SK-N-SH treated with all-trans-retinoic acid at 6 μM for 48 hours (cell line): ENCODE measurements at regions not wholly inside any gene's neighbourhood (a gene's known extent, or its start where the extent isn't known, plus 50 kb on each side); places are given as distances from the start of the nearest gene placed in this dataset.

ENCODE experiments used
- GLIS3 ChIP-seq: fragments of 250-450 bp; sonication (Bioruptor Pico); IDR thresholded peaks from 2 replicates; pipeline ENCODE4 v1.5.0; 2020; ENCODE audit warnings: mild to moderate bottlenecking, moderate library complexity
- OSR1 ChIP-seq: fragments of 250-450 bp; sonication (Bioruptor Pico); IDR thresholded peaks from 2 replicates; pipeline ENCODE4 v1.8.0; 2022; ENCODE audit warnings: moderate library complexity, mild to moderate bottlenecking, inconsistent platforms
- PATZ1 ChIP-seq: fragments of 250-450 bp; sonication (Bioruptor Pico); IDR thresholded peaks from 2 replicates; pipeline ENCODE4 v1.8.0; 2020; ENCODE audit warnings: mild to moderate bottlenecking, moderate library complexity, borderline replicate concordance
- PPARA ChIP-seq: fragments of 250-450 bp; sonication (Bioruptor Pico); IDR thresholded peaks from 2 replicates; pipeline ENCODE4 v1.5.0; 2020; ENCODE audit warnings: mild to moderate bottlenecking, borderline replicate concordance
- RARB ChIP-seq: fragments of 250-450 bp; sonication (Bioruptor Pico); IDR thresholded peaks from 2 replicates; pipeline ENCODE4 v1.8.0; 2021; ENCODE audit warnings: mild to moderate bottlenecking, moderate library complexity
- TCF4 ChIP-seq: fragments of 250-450 bp; sonication (Bioruptor Pico); IDR thresholded peaks from 2 replicates; pipeline ENCODE4 v1.8.0; 2021; ENCODE audit warnings: mild to moderate bottlenecking, moderate library complexity, borderline replicate concordance
- ZFP3 ChIP-seq: fragments of 250-450 bp; sonication (Bioruptor Pico); IDR thresholded peaks from 2 replicates; pipeline ENCODE4 v1.5.0; 2020; ENCODE audit warnings: mild to moderate bottlenecking, moderate library complexity
- ZFP30 ChIP-seq: fragments of 450-650 bp; formaldehyde crosslinking; IDR thresholded peaks from 2 replicates; pipeline ENCODE4 v1.5.0; 2022; ENCODE audit warnings: mild to moderate bottlenecking, moderate library complexity
- ZNF565 ChIP-seq: fragments of 450-650 bp; formaldehyde crosslinking; conservative IDR thresholded peaks from 2 replicates; pipeline ENCODE4 v1.5.0; 2020; ENCODE audit warnings: low read depth, mild to moderate bottlenecking, moderate library complexity
- ZNF70 ChIP-seq: fragments of 450-650 bp; formaldehyde crosslinking; IDR thresholded peaks from 2 replicates; pipeline ENCODE4 v1.5.0; 2020; ENCODE audit warnings: mild to moderate bottlenecking, moderate library complexity
- ZNF8 ChIP-seq: fragments of 450-650 bp; formaldehyde crosslinking; IDR thresholded peaks from 2 replicates; pipeline ENCODE4 v1.5.0; 2020; ENCODE audit warnings: mild to moderate bottlenecking, moderate library complexity
- TF ChIP-seq, protein P1 (sequence below): fragments of 250-450 bp; sonication (Bioruptor Pico); IDR thresholded peaks from 2 replicates; pipeline ENCODE4 v1.5.1; 2020; ENCODE audit warnings: low read depth, mild to moderate bottlenecking, moderate library complexity
- TF ChIP-seq, protein P2 (sequence below): fragments of 250-450 bp; sonication (Bioruptor Pico); IDR thresholded peaks from 2 replicates; pipeline ENCODE4 v1.5.0; 2020; ENCODE audit warnings: mild to moderate bottlenecking, moderate library complexity

DNA sequence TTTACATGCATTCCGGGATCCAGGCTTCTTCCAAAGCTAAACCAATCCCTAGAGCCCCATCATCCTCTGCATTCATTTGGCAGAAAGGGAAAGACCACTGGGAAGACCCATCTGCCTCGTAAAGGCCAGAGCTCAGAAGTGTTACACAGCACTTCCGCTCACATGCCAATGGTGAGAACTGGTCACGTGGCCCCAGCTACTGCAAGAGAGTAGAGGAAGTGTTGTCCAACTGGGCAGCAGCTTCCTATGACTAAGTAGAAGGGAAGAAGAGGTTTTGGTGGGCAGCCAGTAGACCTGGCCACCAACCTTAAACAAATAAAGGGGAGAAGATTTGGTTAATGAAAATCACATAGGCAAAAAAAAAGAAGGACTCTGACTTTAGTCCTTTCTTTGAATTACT lies 74.4 kb upstream of the PPP2R3A start:
- TF ChIP-seq ZFP30 (CRISPR knock-in tag): no peak
- TF ChIP-seq ZFP3 (CRISPR knock-in tag): no peak
- TF ChIP-seq PATZ1 (CRISPR knock-in tag): no peak
- TF ChIP-seq, protein P1, sequence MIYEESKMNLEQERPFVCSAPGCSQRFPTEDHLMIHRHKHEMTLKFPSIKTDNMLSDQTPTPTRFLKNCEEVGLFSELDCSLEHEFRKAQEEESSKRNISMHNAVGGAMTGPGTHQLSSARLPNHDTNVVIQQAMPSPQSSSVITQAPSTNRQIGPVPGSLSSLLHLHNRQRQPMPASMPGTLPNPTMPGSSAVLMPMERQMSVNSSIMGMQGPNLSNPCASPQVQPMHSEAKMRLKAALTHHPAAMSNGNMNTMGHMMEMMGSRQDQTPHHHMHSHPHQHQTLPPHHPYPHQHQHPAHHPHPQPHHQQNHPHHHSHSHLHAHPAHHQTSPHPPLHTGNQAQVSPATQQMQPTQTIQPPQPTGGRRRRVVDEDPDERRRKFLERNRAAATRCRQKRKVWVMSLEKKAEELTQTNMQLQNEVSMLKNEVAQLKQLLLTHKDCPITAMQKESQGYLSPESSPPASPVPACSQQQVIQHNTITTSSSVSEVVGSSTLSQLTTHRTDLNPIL (CRISPR knock-in tag): no peak
- TF ChIP-seq OSR1 (CRISPR knock-in tag): no peak
- TF ChIP-seq, protein P2, sequence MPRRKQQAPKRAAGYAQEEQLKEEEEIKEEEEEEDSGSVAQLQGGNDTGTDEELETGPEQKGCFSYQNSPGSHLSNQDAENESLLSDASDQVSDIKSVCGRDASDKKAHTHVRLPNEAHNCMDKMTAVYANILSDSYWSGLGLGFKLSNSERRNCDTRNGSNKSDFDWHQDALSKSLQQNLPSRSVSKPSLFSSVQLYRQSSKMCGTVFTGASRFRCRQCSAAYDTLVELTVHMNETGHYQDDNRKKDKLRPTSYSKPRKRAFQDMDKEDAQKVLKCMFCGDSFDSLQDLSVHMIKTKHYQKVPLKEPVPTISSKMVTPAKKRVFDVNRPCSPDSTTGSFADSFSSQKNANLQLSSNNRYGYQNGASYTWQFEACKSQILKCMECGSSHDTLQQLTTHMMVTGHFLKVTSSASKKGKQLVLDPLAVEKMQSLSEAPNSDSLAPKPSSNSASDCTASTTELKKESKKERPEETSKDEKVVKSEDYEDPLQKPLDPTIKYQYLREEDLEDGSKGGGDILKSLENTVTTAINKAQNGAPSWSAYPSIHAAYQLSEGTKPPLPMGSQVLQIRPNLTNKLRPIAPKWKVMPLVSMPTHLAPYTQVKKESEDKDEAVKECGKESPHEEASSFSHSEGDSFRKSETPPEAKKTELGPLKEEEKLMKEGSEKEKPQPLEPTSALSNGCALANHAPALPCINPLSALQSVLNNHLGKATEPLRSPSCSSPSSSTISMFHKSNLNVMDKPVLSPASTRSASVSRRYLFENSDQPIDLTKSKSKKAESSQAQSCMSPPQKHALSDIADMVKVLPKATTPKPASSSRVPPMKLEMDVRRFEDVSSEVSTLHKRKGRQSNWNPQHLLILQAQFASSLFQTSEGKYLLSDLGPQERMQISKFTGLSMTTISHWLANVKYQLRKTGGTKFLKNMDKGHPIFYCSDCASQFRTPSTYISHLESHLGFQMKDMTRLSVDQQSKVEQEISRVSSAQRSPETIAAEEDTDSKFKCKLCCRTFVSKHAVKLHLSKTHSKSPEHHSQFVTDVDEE (CRISPR knock-in tag): no peak
- TF ChIP-seq ZNF565 (CRISPR knock-in tag): no peak
- no peak for TF ChIP-seq PPARA (CRISPR knock-in tag)
- TF ChIP-seq ZNF8 (CRISPR knock-in tag): no peak
- TF ChIP-seq GLIS3 (CRISPR knock-in tag): no peak
- TF ChIP-seq RARB: no peak
- TF ChIP-seq ZNF70 (CRISPR knock-in tag): no peak
- no peak for TF ChIP-seq TCF4 (CRISPR knock-in tag)
